LNCaP clone FGC (cell line): ENCODE measurements at regions not wholly inside any gene's neighbourhood (a gene's known extent, or its start where the extent isn't known, plus 50 kb on each side); places are given as distances from the start of the nearest gene placed in this dataset.

ENCODE experiments used
- DNase-seq: peaks from one replicate; pipeline ENCODE4 v3.0.0-alpha.2; 2011; ENCODE audit warnings: low read depth
- H3K4me3 ChIP-seq: 2 replicates; pipeline ENCODE4 v1.5.1; 2011; ENCODE audit warnings: mild to moderate bottlenecking, low read depth, low read length, control low read depth
- TF ChIP-seq, protein P1 (sequence below): IDR thresholded peaks from 2 replicates; pipeline ENCODE4 v1.5.1; 2012; ENCODE audit warnings: mild to moderate bottlenecking; ENCODE audit not compliant: control insufficient read depth, insufficient read depth; ENCODE audit errors: extremely low read depth

DNA sequence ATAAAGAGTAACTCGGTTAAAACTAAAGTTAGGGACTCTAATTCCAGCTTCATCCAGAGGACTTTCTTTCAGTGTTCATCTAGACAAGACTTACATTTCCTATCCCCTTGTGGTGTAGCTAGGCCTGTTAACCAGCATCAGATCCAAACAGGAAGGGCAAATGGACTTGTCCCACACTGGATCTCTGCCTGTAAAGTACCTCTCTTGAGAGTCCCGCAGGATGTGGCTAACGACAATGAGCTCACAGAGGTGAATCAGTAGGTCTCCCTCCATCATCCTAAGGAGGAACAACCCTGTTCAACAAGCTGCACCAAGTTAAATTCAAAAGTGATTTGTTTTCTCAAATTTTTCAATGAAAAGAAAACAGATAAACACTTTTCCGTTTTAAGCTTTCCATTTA lies 412.3 kb upstream of the RGPD4 start:
- no peak for DNase-seq
- H3K4me3 ChIP-seq = no peak overlapping the region
- TF ChIP-seq, protein P1, sequence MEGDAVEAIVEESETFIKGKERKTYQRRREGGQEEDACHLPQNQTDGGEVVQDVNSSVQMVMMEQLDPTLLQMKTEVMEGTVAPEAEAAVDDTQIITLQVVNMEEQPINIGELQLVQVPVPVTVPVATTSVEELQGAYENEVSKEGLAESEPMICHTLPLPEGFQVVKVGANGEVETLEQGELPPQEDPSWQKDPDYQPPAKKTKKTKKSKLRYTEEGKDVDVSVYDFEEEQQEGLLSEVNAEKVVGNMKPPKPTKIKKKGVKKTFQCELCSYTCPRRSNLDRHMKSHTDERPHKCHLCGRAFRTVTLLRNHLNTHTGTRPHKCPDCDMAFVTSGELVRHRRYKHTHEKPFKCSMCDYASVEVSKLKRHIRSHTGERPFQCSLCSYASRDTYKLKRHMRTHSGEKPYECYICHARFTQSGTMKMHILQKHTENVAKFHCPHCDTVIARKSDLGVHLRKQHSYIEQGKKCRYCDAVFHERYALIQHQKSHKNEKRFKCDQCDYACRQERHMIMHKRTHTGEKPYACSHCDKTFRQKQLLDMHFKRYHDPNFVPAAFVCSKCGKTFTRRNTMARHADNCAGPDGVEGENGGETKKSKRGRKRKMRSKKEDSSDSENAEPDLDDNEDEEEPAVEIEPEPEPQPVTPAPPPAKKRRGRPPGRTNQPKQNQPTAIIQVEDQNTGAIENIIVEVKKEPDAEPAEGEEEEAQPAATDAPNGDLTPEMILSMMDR = no peak

DNA sequence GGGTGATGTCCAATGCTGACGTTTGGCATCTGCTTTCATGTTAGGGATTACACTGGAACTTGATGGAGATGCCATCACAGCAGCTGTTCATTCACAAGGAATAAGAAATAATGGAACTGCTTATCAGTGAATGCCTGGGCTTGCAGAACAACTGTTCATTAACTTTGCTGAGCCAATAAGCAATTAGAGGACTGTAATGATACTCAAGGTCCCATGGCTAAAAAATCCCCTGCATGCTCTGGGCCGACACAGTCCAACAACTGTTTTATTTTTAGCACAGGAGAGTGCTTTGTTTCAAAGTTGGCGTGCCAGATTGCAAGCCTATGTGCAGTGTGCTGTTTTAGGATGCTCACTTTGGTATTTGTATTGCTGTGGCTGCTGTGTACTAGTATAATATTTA lies 408.0 kb upstream of the RGPD4 start:
- TF ChIP-seq, protein P1 = no peak
- no peak overlapping the region for H3K4me3 ChIP-seq
- DNase-seq = no peak

DNA sequence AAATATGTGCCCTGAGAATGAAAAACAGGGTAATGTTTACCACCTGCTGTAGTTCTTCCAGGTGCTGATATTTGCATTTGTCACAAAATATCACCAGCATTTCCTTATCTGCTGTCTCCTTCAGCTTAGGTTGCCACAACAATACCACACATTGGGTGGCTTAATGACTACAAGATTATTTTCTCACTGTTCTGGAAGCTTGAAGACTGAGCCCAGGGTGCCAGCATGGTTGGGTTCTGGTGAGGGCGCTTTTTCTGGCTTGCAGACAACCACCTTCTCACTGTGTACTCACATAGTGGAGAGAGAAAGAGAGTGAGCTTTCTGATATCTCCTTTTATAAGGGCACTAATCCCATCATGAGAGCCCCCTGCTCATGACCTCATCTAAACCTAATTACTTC lies 407.5 kb upstream of the RGPD4 start:
- DNase-seq = no peak
- H3K4me3 ChIP-seq = no peak overlapping the region
- TF ChIP-seq, protein P1 = no peak

DNA sequence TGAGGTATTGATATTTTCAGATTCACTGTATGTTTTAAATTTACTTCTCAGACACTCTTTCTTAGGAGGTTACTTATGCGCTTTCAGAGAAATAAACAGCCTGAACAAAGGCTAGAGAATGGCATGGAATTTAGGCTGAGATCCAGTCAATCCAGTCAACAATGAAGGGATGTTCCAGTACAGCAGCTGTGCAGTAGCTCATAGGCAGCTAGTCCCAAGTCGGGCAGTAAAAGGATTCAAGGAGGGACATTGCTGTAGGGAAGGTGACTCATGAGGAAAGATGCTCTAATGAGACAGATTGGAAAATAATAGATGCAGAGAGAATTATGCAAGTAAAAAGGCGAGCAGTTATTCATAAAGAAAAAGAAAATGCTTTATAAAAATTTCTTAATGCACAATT lies 397.9 kb upstream of the RGPD4 start:
- no peak for DNase-seq
- no peak overlapping the region for H3K4me3 ChIP-seq
- TF ChIP-seq, protein P1 = no peak

DNA sequence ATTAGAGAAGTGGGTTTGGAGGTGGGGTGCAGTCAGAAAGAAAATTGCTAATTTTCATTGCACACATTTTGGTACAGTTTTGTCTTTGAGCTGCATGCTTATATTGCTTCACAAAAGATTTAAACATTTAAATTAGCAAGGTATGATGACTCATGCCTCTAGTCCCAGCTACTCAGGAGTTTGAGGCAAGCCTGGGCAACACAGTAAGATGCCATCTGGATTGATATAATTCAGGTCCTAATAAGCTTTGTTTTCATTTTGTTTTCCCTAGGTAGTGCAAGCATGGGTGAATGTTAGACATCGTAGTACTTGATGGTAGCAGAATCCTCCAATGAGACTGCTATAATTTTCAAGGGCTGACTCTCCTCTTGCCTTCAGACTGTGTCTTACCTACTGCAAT lies 396.7 kb upstream of the RGPD4 start:
- H3K4me3 ChIP-seq = no peak overlapping the region
- TF ChIP-seq, protein P1 = no peak
- DNase-seq = no peak

DNA sequence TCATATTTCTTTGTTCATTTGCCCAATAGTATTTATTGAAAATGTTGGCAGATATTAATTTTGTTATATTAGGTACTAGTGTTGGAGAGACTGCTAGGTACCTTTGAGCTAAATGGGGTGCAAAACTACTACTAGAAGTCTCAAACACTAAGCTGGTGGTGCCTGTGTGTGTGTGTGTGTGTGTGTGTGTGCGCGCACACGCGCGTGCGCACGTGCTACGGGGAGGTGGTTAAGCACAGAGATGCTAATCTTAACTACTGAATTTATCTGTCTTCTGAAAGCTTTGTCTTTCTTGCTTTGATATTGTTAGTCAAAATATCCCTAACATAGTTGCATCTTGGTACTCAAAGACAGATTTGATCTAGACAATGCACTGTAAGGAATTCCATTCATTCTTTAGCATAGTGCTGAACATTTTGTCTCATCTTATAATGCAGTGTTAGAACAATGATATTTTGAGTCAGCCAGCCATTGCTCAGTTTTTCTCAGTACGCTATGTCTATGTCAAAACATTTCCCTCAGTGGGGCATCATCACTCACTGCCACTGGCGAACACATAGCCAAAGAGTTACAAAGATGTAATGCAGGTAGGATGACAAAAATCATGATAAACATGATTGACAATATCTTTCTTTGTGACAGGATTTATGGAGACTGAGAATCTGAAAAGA lies 396.0 kb upstream of the RGPD4 start:
- TF ChIP-seq, protein P1 = no peak
- DNase-seq = no peak
- no peak overlapping the region for H3K4me3 ChIP-seq

DNA sequence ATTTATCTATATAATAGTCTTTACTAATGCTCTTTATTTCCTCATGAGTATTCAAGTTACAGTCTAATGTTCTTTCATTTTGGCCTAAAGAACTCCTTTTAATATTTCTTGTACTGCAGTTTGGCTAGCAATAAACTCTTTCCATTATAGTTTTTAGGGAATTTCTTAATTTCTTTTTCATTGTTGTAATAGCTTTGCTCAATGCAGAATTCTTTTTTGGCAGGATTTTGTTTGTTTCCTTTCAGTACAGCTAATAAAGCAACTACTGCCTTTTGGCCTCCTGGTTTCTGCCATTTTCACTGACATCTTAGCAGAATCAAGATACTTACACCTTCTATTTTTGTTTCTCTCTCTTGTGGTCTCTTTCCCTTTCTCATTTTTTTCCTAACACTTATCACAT lies 390.4 kb upstream of the RGPD4 start:
- TF ChIP-seq, protein P1 = no peak
- no peak for DNase-seq
- no peak overlapping the region for H3K4me3 ChIP-seq
